Astrocyte (in vitro differentiated cells and primary cell): ENCODE measurements at regions not wholly inside any gene's neighbourhood (a gene's known extent, or its start where the extent isn't known, plus 50 kb on each side); places are given as distances from the start of the nearest gene placed in this dataset.

ENCODE experiments used
- EZH2 ChIP-seq: IDR thresholded peaks from 2 replicates; pipeline ENCODE4 v1.6.1; 2012; ENCODE audit warnings: mild to moderate bottlenecking, low read length, inconsistent platforms; ENCODE audit not compliant: insufficient read depth
- TF ChIP-seq, protein P1 (sequence below): IDR thresholded peaks from 2 replicates; pipeline ENCODE4 v1.5.1; 2011; ENCODE audit warnings: low read depth, mild to moderate bottlenecking, inconsistent platforms, low read length, moderate library complexity; ENCODE audit not compliant: insufficient read depth

DNA sequence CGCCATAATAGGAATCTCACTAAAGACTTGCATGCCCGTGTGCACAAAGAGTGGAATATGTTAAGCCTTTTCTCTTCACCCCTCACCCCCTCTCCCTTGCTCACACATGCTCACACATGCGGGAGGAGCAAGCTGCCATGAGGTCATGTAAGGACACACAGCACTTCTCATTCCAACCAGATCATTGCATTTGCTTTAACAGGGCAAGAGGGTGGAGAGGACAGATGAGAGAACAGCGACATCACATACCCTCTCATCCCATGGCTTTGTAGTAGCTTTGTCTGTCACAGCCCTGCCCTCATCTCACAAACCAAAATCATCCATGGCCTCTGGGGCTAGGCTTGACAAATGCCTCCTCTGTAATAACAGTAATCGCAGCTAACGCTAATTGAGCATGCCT, 145.6 kb upstream of the FRY start:
- TF ChIP-seq, protein P1, sequence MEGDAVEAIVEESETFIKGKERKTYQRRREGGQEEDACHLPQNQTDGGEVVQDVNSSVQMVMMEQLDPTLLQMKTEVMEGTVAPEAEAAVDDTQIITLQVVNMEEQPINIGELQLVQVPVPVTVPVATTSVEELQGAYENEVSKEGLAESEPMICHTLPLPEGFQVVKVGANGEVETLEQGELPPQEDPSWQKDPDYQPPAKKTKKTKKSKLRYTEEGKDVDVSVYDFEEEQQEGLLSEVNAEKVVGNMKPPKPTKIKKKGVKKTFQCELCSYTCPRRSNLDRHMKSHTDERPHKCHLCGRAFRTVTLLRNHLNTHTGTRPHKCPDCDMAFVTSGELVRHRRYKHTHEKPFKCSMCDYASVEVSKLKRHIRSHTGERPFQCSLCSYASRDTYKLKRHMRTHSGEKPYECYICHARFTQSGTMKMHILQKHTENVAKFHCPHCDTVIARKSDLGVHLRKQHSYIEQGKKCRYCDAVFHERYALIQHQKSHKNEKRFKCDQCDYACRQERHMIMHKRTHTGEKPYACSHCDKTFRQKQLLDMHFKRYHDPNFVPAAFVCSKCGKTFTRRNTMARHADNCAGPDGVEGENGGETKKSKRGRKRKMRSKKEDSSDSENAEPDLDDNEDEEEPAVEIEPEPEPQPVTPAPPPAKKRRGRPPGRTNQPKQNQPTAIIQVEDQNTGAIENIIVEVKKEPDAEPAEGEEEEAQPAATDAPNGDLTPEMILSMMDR = no peak
- TF ChIP-seq EZH2 = no peak
